Spleen (tissue), 11 donors: ENCODE measurements at regions not wholly inside any gene's neighbourhood (a gene's known extent, or its start where the extent isn't known, plus 50 kb on each side); places are given as distances from the start of the nearest gene placed in this dataset.

Experiments
- DNase-seq: peaks from one replicate; pipeline ENCODE4 v3.0.0-alpha.2; 2020
- H3K27ac ChIP-seq, 8 donors: fragments of 200-600 bp; sonication (generic) in 7 of 8; 1 replicate in 4 of 8; 2 replicates in 4 of 8; pipeline versions ENCODE4 v1.5.0 to v1.8.0; 2016 to 2021; ENCODE audit warnings: inconsistent platforms in 4 of 8, mild to moderate bottlenecking in 4 of 8, moderate library complexity in 1 of 8
- H3K27me3 ChIP-seq, 7 donors: fragments of 200-600 bp; sonication (generic) in 6 of 7; replicated peaks in 1 of 7; 1 replicate in 4 of 7; 2 replicates in 3 of 7; pipeline versions ENCODE4 v1.5.0 to v1.8.0; 2016 to 2021; ENCODE audit warnings: inconsistent platforms in 3 of 7, mild to moderate bottlenecking in 1 of 7
- H3K36me3 ChIP-seq, 6 donors: fragments of 200-600 bp; sonication (generic) in 5 of 6; 1 replicate in 4 of 6; 2 replicates in 2 of 6; pipeline versions ENCODE4 v1.5.0 to v1.8.0; 2016 to 2021; ENCODE audit warnings: inconsistent platforms in 2 of 6
- H3K4me1 ChIP-seq, 6 donors: fragments of 200-600 bp; sonication (generic) in 5 of 6; 1 replicate in 3 of 6; 2 replicates in 3 of 6; pipeline versions ENCODE4 v1.5.0 to v1.8.0; 2016 to 2021; ENCODE audit warnings: inconsistent platforms in 3 of 6
- H3K4me3 ChIP-seq, 8 donors: fragments of 200-600 bp; sonication (generic) in 7 of 8; 1 replicate in 4 of 8; 2 replicates in 4 of 8; pipeline versions ENCODE4 v1.5.0 to v1.8.0; 2016 to 2021; ENCODE audit warnings: inconsistent platforms in 4 of 8, mild to moderate bottlenecking in 4 of 8, moderate library complexity in 2 of 8
- H3K9me3 ChIP-seq, 8 donors: fragments of 200-600 bp; sonication (generic) in 7 of 8; 1 replicate in 4 of 8; 2 replicates in 4 of 8; pipeline versions ENCODE4 v1.5.0 to v1.8.0; 2016 to 2021; ENCODE audit warnings: inconsistent platforms in 4 of 8
- POLR2A ChIP-seq, 3 donors: fragments of 450-650 bp; IDR thresholded peaks; one replicate each; pipeline ENCODE4 v1.5.1; 2017; ENCODE audit warnings: antibody characterized with exemption in 3 of 3, mild to moderate bottlenecking in 1 of 3
- POLR2AphosphoS5 ChIP-seq, 3 donors: sonication (generic); formaldehyde crosslinking; IDR thresholded peaks; one replicate each; pipeline ENCODE4 v1.5.1; 2017; ENCODE audit warnings: antibody characterized with exemption in 3 of 3
- WGBS, 5 donors: extraction: QIAGEN DNeasy Blood & Tissue Kit in 3 of 5; methylation state at CpG; one replicate each; pipeline versions ENCODE4 v1.1.5 to v1.1.7; 2013 to 2018; 5-methylcytosine and 5-hydroxymethylcytosine counted together
- intact Hi-C: fragments of 100-400 bp; cut with DNase I; formaldehyde crosslinking; loops from one replicate; pipeline ENCODE4 v1.15.0; 2023; ENCODE audit warnings: low total_unique reads
- TF ChIP-seq, protein P1 (sequence below), 11 experiments: fragments of 200-600 bp in 7 of 11; fragments of 450-650 bp in 4 of 11; sonication (generic) in 4 of 11; IDR thresholded peaks in 8 of 11; conservative IDR thresholded peaks in 3 of 11; 1 replicate in 7 of 11; 2 replicates in 4 of 11; pipeline versions ENCODE4 v1.4.0 to v1.8.0; 2016 to 2021; ENCODE audit warnings: antibody characterized with exemption in 11 of 11, inconsistent platforms in 4 of 11, mild to moderate bottlenecking in 1 of 11
- donor health status: healthy with polysubstance abuse.
- donor health status: DM: no; HTN: no; CAD: no; lungs with moderate emphysema.
- donor health status: DM: no; HTN: no; CAD: no.
- donor health status: Bipolar disorder and iron deficiency.
- donor health status: healthy.
- donor health status: DM: no; HTN: no; CAD: no.
- donor health status: DM: yes; HTN: yes; CAD: no.

DNA sequence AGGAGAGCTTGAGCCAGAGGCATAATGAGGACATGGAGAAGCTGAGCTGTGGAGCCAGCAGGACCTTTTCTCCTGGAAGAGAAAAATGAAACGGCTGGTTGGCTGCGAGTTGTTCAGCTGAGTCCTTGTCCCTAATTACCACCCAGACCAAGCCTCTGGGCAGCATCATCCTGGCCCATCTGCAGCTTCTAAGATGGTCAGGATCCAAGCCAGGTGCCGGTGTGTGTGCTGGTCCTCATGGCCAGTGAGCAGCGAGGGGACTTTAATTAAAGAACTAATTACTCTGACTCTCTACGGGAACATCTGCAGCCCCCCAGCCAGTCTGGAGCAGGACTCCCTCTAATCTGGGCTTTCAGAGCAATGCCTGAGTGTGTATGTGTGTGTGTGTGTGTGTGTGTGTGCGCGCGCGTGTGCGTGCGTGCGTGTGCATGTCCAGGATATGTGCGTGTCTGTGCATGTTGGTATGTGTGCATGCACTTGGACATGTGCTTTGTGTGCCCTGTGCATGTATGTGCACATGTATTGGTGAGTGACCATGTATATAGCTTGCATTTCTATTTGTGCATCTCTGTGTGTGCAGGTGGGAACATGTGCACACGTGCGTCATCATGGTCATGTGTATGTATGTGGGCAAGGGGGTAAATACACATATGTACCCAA is 173.9 kb downstream of the DHX35 start:
- no peak overlapping the region for H3K4me3 ChIP-seq
- peaks cover 0 to 24% (median 0%) of the 10 kb centered on the region in 7 donors for H3K27me3 ChIP-seq
- H3K36me3 ChIP-seq = no peaks in the 10 kb centered on the region
- no peak for DNase-seq
- no peaks in the 10 kb centered on the region for H3K4me1 ChIP-seq
- TF ChIP-seq, protein P1, sequence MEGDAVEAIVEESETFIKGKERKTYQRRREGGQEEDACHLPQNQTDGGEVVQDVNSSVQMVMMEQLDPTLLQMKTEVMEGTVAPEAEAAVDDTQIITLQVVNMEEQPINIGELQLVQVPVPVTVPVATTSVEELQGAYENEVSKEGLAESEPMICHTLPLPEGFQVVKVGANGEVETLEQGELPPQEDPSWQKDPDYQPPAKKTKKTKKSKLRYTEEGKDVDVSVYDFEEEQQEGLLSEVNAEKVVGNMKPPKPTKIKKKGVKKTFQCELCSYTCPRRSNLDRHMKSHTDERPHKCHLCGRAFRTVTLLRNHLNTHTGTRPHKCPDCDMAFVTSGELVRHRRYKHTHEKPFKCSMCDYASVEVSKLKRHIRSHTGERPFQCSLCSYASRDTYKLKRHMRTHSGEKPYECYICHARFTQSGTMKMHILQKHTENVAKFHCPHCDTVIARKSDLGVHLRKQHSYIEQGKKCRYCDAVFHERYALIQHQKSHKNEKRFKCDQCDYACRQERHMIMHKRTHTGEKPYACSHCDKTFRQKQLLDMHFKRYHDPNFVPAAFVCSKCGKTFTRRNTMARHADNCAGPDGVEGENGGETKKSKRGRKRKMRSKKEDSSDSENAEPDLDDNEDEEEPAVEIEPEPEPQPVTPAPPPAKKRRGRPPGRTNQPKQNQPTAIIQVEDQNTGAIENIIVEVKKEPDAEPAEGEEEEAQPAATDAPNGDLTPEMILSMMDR (IDR thresholded peaks at IDR 0.05 in 8 of 11, conservative IDR thresholded peaks at IDR 0.05 in 3 of 11) = no peak
- TF ChIP-seq POLR2AphosphoS5 (IDR thresholded peaks at IDR 0.05) (no peak), POLR2A (IDR thresholded peaks at IDR 0.05) (no peak)
- 83 to 93% (median 90%) methylated on average over 15 of the region's 15 CpGs for WGBS, 5 donors
- no peaks in the 10 kb centered on the region for H3K9me3 ChIP-seq
- H3K27ac ChIP-seq = no peak overlapping the region
- intact Hi-C loops = no loop called here

DNA sequence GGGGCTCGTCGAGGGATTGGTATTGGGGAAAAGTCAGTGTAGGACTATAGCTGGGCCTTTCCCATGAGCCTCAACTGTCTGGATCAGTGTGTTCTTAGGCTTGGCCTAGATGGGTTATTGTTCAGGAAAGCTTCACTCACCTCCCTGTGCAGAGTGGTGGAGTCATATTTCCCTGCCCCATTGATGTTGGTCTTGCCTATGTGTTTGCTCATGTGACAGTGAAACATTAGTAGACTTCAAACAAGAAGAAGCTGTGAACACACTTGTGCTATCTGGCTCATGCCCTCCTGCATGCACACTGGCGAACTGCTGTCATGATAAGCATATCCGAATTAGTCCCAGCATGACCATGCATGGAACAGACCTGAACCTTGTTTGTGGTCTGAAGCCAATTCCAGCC is 171.1 kb downstream of the DHX35 start:
- Histone ChIP-seq H3K4me1 (no peaks in the 10 kb centered on the region), H3K9me3 (no peaks in the 10 kb centered on the region), H3K4me3 (no peak overlapping the region), H3K27ac (no peak overlapping the region), H3K27me3 (peaks cover 0 to 7% (median 0%) of the 10 kb centered on the region in 7 donors), H3K36me3 (no peaks in the 10 kb centered on the region)
- WGBS, 5 donors = 90 to 96% (median 94%) methylated on average over 4 of the region's 4 CpGs
- intact Hi-C loops = no loop called here
- TF ChIP-seq POLR2A (IDR thresholded peaks at IDR 0.05) (no peak), POLR2AphosphoS5 (IDR thresholded peaks at IDR 0.05) (no peak)
- TF ChIP-seq, protein P1 (IDR thresholded peaks at IDR 0.05 in 8 of 11, conservative IDR thresholded peaks at IDR 0.05 in 3 of 11) = no peak
- DNase-seq = no peak

DNA sequence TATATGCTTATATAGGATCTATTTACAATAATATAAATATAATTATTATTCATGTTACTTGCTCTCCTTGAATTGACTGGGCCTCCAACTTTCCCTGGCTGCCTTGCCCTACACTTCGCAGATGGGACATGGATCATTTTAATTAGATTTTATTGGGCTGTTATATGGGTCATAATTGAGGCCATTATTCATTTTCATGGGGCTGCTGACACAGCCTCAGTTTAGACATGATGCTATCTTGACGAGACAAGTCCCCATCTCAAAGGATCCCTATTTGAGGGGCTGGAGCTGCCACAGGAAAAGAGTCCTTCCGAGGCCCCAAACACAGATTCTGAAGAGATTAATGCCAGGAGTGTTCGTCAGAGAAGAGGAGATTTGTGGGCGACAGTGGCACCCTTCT is 170.4 kb downstream of the DHX35 start:
- Histone ChIP-seq H3K4me1 (no peaks in the 10 kb centered on the region), H3K27me3 (peaks cover 0 to under 1% (median 0%) of the 10 kb centered on the region in 7 donors), H3K4me3 (no peak overlapping the region), H3K36me3 (no peaks in the 10 kb centered on the region), H3K27ac (no peak overlapping the region), H3K9me3 (no peaks in the 10 kb centered on the region)
- intact Hi-C loops = no loop called here
- TF ChIP-seq POLR2AphosphoS5 (IDR thresholded peaks at IDR 0.05) = no peak
- TF ChIP-seq, protein P1 (IDR thresholded peaks at IDR 0.05 in 8 of 11, conservative IDR thresholded peaks at IDR 0.05 in 3 of 11) = no peak
- TF ChIP-seq POLR2A (IDR thresholded peaks at IDR 0.05) = no peak
- no peak for DNase-seq
- WGBS, 5 donors = 73 to 87% (median 86%) methylated on average over 5 of the region's 5 CpGs

DNA sequence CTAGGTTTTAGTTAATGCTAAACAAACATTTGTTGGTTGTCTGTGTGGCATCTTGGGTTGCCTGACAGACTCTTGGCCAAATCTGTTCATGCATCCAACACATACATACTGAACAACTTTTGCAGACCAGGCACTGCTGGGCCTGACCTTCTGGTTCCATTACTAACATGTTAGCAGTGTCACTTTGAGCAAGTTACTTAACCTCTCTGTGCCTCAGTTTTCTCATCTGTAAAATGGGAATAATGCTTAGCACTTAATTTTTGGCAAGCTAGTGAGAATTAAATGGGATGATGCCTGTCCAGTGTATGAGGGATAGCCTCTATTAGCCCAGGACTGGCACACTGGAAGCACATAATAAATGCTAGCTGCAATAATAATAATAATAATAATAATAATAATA is 169.9 kb downstream of the DHX35 start:
- Histone ChIP-seq H3K36me3 (no peaks in the 10 kb centered on the region), H3K4me3 (no peak overlapping the region), H3K4me1 (no peaks in the 10 kb centered on the region), H3K9me3 (no peaks in the 10 kb centered on the region), H3K27ac (no peak overlapping the region), H3K27me3 (no peaks in the 10 kb centered on the region)
- DNase-seq = no peak
- TF ChIP-seq, protein P1 (IDR thresholded peaks at IDR 0.05 in 8 of 11, conservative IDR thresholded peaks at IDR 0.05 in 3 of 11) = no peak
- TF ChIP-seq POLR2A (IDR thresholded peaks at IDR 0.05) (no peak), POLR2AphosphoS5 (IDR thresholded peaks at IDR 0.05) (no peak)
- intact Hi-C loops = no loop called here
